ENCODE measurements at regions not wholly inside any gene's neighbourhood (a gene's known extent, or its start where the extent isn't known, plus 50 kb on each side); places are given as distances from the start of the nearest gene placed in this dataset.

DNA sequence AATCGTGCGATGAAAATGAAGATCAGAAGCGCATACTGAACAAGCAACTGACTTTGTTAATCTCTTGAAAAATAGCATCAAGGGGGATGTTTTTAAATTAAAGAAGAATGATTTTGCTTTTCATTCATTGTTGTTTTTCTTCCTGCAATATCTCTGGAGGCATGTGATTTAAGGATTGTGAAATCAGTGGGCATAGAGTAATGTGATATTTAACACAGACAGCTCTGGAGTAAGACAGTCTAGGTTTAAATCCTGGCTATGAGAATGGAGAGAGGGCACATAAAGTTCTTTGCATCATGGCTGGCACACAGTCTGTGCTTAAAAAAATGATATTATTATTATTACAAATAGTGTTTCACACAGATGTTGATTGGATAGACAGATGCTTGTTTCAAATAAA lies 243.1 kb upstream of the NBEA start:
- TF ChIP-seq EZH2 (IDR thresholded peaks at IDR 0.05; ENCODE audit: borderline replicate concordance, low read depth, low read length, severe bottlenecking) = no peak
- TF ChIP-seq, protein P1, sequence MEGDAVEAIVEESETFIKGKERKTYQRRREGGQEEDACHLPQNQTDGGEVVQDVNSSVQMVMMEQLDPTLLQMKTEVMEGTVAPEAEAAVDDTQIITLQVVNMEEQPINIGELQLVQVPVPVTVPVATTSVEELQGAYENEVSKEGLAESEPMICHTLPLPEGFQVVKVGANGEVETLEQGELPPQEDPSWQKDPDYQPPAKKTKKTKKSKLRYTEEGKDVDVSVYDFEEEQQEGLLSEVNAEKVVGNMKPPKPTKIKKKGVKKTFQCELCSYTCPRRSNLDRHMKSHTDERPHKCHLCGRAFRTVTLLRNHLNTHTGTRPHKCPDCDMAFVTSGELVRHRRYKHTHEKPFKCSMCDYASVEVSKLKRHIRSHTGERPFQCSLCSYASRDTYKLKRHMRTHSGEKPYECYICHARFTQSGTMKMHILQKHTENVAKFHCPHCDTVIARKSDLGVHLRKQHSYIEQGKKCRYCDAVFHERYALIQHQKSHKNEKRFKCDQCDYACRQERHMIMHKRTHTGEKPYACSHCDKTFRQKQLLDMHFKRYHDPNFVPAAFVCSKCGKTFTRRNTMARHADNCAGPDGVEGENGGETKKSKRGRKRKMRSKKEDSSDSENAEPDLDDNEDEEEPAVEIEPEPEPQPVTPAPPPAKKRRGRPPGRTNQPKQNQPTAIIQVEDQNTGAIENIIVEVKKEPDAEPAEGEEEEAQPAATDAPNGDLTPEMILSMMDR (IDR thresholded peaks at IDR 0.05; ENCODE audit: borderline replicate concordance, extremely low read depth, low read length, poor library complexity, severe bottlenecking) = no peak

Data from DND-41 (cell line).